Tibial nerve (tissue), 3 donors: ENCODE measurements at regions not wholly inside any gene's neighbourhood (a gene's known extent, or its start where the extent isn't known, plus 50 kb on each side); places are given as distances from the start of the nearest gene placed in this dataset.

Experiments used
- POLR2A ChIP-seq, 2 donors: fragments of 450-650 bp; IDR thresholded peaks; one replicate each; pipeline ENCODE4 v1.6.1; 2017; ENCODE audit warnings: antibody characterized with exemption in 2 of 2, mild to moderate bottlenecking in 2 of 2, moderate library complexity in 2 of 2
- TF ChIP-seq, protein P1 (sequence below), 5 experiments: fragments of 200-600 bp in 3 of 5; fragments of 450-650 bp in 2 of 5; sonication (generic) in 3 of 5; IDR thresholded peaks; one replicate each; pipeline ENCODE4 v1.5.1; 2016 to 2019; ENCODE audit warnings: antibody characterized with exemption in 5 of 5, mild to moderate bottlenecking in 3 of 5, moderate library complexity in 2 of 5

DNA sequence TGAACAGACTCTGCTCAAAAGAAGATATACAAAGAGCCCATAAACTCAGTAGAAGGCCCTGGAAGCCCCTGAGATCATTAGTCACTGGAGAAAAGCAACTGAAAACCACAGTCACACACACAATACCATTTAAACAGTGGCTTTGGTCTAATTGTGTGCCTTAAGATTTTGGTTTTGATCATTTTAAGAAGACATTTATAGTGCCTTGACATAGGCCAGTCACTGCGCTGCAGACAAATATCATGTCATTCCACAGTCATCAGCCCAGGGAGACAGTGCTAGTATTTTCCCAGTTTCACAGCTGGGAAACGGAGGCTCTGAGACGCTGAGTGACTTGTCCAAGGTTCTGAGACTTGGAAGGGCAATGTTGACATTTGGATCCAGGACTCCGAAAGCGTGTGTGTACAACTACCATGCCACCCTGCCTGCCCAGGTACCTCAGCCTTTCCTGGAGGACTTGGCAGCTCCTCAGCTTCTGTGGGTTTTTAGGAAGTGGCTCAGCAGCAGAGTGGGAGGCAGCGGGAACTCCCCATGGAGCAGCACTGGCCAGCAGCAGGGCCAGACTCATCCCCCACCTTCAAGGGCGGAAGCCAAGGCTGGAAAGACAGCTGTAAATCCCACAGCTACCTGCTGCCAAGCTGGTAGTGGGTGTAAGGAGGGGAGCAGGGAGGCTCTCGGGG lies 173.9 kb downstream of the WDR11 start:
- TF ChIP-seq, protein P1, sequence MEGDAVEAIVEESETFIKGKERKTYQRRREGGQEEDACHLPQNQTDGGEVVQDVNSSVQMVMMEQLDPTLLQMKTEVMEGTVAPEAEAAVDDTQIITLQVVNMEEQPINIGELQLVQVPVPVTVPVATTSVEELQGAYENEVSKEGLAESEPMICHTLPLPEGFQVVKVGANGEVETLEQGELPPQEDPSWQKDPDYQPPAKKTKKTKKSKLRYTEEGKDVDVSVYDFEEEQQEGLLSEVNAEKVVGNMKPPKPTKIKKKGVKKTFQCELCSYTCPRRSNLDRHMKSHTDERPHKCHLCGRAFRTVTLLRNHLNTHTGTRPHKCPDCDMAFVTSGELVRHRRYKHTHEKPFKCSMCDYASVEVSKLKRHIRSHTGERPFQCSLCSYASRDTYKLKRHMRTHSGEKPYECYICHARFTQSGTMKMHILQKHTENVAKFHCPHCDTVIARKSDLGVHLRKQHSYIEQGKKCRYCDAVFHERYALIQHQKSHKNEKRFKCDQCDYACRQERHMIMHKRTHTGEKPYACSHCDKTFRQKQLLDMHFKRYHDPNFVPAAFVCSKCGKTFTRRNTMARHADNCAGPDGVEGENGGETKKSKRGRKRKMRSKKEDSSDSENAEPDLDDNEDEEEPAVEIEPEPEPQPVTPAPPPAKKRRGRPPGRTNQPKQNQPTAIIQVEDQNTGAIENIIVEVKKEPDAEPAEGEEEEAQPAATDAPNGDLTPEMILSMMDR (IDR thresholded peaks at IDR 0.05), result no peak
- no peak for TF ChIP-seq POLR2A (IDR thresholded peaks at IDR 0.05)
